OCI-LY7 (cell line): ENCODE measurements at regions not wholly inside any gene's neighbourhood (a gene's known extent, or its start where the extent isn't known, plus 50 kb on each side); places are given as distances from the start of the nearest gene placed in this dataset.

Experiments
- CTCF ChIP-seq: fragments of 200-600 bp; sonication (generic); conservative IDR thresholded peaks from 2 replicates; pipeline ENCODE4 v1.5.1; 2014; ENCODE audit warnings: mild to moderate bottlenecking, antibody characterized with exemption, low read length, moderate library complexity, mixed read lengths
- EZH2phosphoT487 ChIP-seq: fragments of 200-600 bp; sonication (generic); IDR thresholded peaks from 2 replicates; pipeline ENCODE4 v1.6.1; 2018; ENCODE audit warnings: low read depth, borderline replicate concordance, mild to moderate bottlenecking, mixed run types, antibody characterized with exemption, low read length, moderate library complexity, mixed read lengths

- no peak for TF ChIP-seq CTCF
- TF ChIP-seq EZH2phosphoT487 = no peak
Observed at GRCh38 chr12:115323223-115323905, 639.4 kb upstream of the TBX3 start.
